K562 (cell line): ENCODE measurements at regions not wholly inside any gene's neighbourhood (a gene's known extent, or its start where the extent isn't known, plus 50 kb on each side); places are given as distances from the start of the nearest gene placed in this dataset.

Experiments
- ATAC-seq: fragments of 200-7000 bp; cut with Tn5 transposase; 3 replicates; pipeline ENCODE4 v1.9.1; 2020; ENCODE audit warnings: moderate library complexity
- BruUV-seq: library from RNA; stranded (reverse); fragments of 400-500 nt; replicated peaks from 2 replicates; lab custom pipeline; 2021; lab: Mats Ljungman, UMichigan
- CTCF ChIA-PET: fragments of 300-600 bp; formaldehyde crosslinking; extraction: SDS; loops from one replicate; lab custom pipeline; 2021; ENCODE audit warnings: low intra/inter-chr PET ratio; lab: Yijun Ruan, JAX
- POLR2A ChIA-PET: fragments of 300-600, 350-650 bp; sonication (Branson Sonifier 250); formaldehyde crosslinking; extraction: SDS; loops from one replicate; lab custom pipeline; 2021; ENCODE audit warnings: antibody characterized with exemption, inconsistent platforms; lab: Yijun Ruan, JAX
- DNase-seq, 4 experiments: peaks; one replicate each; pipeline versions ENCODE4 v3.0.0 to v3.0.0-alpha.2; 2011 to 2018; ENCODE audit warnings: low spot score in 3 of 4, mixed read lengths in 3 of 4; ENCODE audit errors: extremely low read depth in 1 of 4
- FAIRE-seq: peaks from 2 replicates; lab custom pipeline; 2011; peaks lifted over from hg19 to GRCh38; lab: Jason Lieb, UNC
- H2AFZ ChIP-seq: 2 replicates; pipeline ENCODE4 v1.6.0; 2011; ENCODE audit warnings: low read depth, low read length, control low read depth, inconsistent platforms
- H3K27ac ChIP-seq: fragments of 200-600 bp; 3 replicates; pipeline ENCODE4 v1.8.0; 2011; ENCODE audit warnings: low read depth, mild to moderate bottlenecking, control low read depth, inconsistent platforms, low read length, moderate library complexity, mixed read lengths; ENCODE audit errors: extremely low read depth
- H3K27me3 ChIP-seq, 2 experiments: fragments of 300-600 bp in 1 of 2; 2 replicates in 1 of 2; 3 replicates in 1 of 2; pipeline versions ENCODE4 v1.6.0 to v1.8.0; 2011; ENCODE audit warnings: inconsistent platforms in 2 of 2, low read length in 2 of 2, mild to moderate bottlenecking in 1 of 2, mixed read lengths in 1 of 2, moderate library complexity in 1 of 2; ENCODE audit not compliant: control insufficient read depth in 2 of 2, insufficient read depth in 2 of 2
- H3K36me3 ChIP-seq: fragments of 300-600 bp; 3 replicates; pipeline ENCODE4 v1.8.0; 2011; ENCODE audit warnings: mild to moderate bottlenecking, low read length, inconsistent platforms; ENCODE audit not compliant: control insufficient read depth, insufficient read depth
- H3K4me1 ChIP-seq, 2 experiments: fragments of 200-600 bp in 1 of 2; replicated peaks in 1 of 2; 2 replicates in 1 of 2; 3 replicates in 1 of 2; pipeline versions ENCODE4 v1.5.1 to v1.8.0; 2011; ENCODE audit warnings: inconsistent platforms in 2 of 2, low read length in 2 of 2, mild to moderate bottlenecking in 1 of 2, mixed read lengths in 1 of 2, moderate library complexity in 1 of 2; ENCODE audit not compliant: control insufficient read depth in 2 of 2, insufficient read depth in 2 of 2
- H3K4me2 ChIP-seq: 2 replicates; pipeline ENCODE4 v1.6.1; 2011; ENCODE audit warnings: low read length, control low read depth, inconsistent platforms, mixed read lengths; ENCODE audit not compliant: insufficient read depth
- H3K4me3 ChIP-seq: fragments of 200-600 bp; sonication (generic), shearing (Covaris generic); 2 replicates; pipeline ENCODE4 v1.5.1; 2016; ENCODE audit warnings: control low read depth, inconsistent platforms
- H3K79me2 ChIP-seq: fragments of 200-600 bp; 3 replicates; pipeline ENCODE4 v1.8.0; 2011; ENCODE audit warnings: low read length, inconsistent platforms; ENCODE audit not compliant: control insufficient read depth, insufficient read depth
- H3K9ac ChIP-seq, 2 experiments: 2 replicates each; pipeline versions ENCODE4 v1.6.0 to v1.6.1; 2011; ENCODE audit warnings: low read depth in 2 of 2, low read length in 2 of 2, control low read depth in 1 of 2, inconsistent platforms in 1 of 2, mild to moderate bottlenecking in 1 of 2, mixed read lengths in 1 of 2; ENCODE audit not compliant: insufficient read depth in 1 of 2
- H3K9me1 ChIP-seq: one replicate; pipeline ENCODE4 v1.6.0; 2011; ENCODE audit warnings: inconsistent platforms, mild to moderate bottlenecking, low read length, moderate library complexity; ENCODE audit not compliant: control insufficient read depth, insufficient read depth
- H3K9me3 ChIP-seq: replicated peaks from 2 replicates; pipeline ENCODE4 v1.5.1; 2011; ENCODE audit warnings: low read depth, low read length, inconsistent platforms; ENCODE audit not compliant: control insufficient read depth, insufficient read depth
- H4K20me1 ChIP-seq: replicated peaks from 2 replicates; pipeline ENCODE4 v1.6.1; 2011; ENCODE audit warnings: low read length, inconsistent platforms, mixed read lengths; ENCODE audit not compliant: control insufficient read depth, insufficient read depth
- ASH1L ChIP-seq: fragments of 450-650 bp; IDR thresholded peaks from 2 replicates; pipeline ENCODE4 v1.6.1; 2018; ENCODE audit warnings: borderline replicate concordance, mild to moderate bottlenecking, low read depth; ENCODE audit not compliant: partially characterized antibody
- ATF2 ChIP-seq: sonication (generic); formaldehyde crosslinking; IDR thresholded peaks from 2 replicates; pipeline ENCODE4 v1.8.1; 2022; ENCODE audit warnings: missing genetic modification reagents
- BRCA1 ChIP-seq, 2 experiments: fragments of 450-650 bp in 1 of 2; sonication (generic) in 1 of 2; formaldehyde crosslinking in 1 of 2; IDR thresholded peaks; 2 replicates each; pipeline versions ENCODE4 v1.5.0 to v1.6.1; 2017 to 2020; ENCODE audit warnings: mild to moderate bottlenecking in 1 of 2, missing genetic modification reagents in 1 of 2
- DMBX1 ChIP-seq: fragments of 250-450 bp; sonication (Bioruptor Pico); IDR thresholded peaks from 2 replicates; pipeline ENCODE4 v1.8.0; 2022; ENCODE audit warnings: inconsistent platforms, mild to moderate bottlenecking, moderate library complexity, borderline replicate concordance
- ELF1 ChIP-seq: fragments of 200-800 bp; sonication (Bioruptor generic); IDR thresholded peaks from 2 replicates; pipeline ENCODE4 v1.6.1; 2016; ENCODE audit warnings: missing genetic modification characterization, missing compliant biosample characterization
- SNRNP70 ChIP-seq: fragments of 200-400 bp; formaldehyde crosslinking; optimal IDR thresholded peaks from 2 replicates; pipeline ENCODE3; 2017; ENCODE audit warnings: low read depth, low read length
- SRSF9 ChIP-seq: fragments of 200-400 bp; formaldehyde crosslinking; IDR thresholded peaks from 2 replicates; pipeline ENCODE4 v1.6.1; 2017; ENCODE audit warnings: low read depth, low read length, borderline replicate concordance
- WGBS: fragments of 100-300 bp; shearing (Covaris generic); methylation state at CpG from one replicate; pipeline ENCODE4 v1.1.6; 2016; ENCODE audit warnings: low coverage, mixed read lengths; ENCODE audit not compliant: insufficient coverage; ENCODE audit errors: missing lambda C conversion rate; 5-methylcytosine and 5-hydroxymethylcytosine counted together
- in situ Hi-C: fragments of 300-500 bp; cut with MboI; formaldehyde crosslinking; loops from 4 replicates; pipeline ENCODE4 v1.15.0; 2018; ENCODE audit warnings: inconsistent platforms, mixed read lengths
- intact Hi-C: fragments of 100-400 bp; cut with micrococcal nuclease; formaldehyde crosslinking; loops from 2 replicates; pipeline ENCODE4 v1.14.2; 2022

- WGBS, result under 1% methylated on average over 18 of the region's 18 CpGs
- Histone ChIP-seq H3K4me1 (no peaks in the 10 kb centered on the region), H4K20me1 (no peaks in the 10 kb centered on the region), H2AFZ (no peak overlapping the region), H3K36me3 (no peaks in the 10 kb centered on the region), H3K9me3 (no peaks in the 10 kb centered on the region; the same call in 1 of the 2 replicates), H3K27ac (no peak overlapping the region)
- in situ Hi-C loops, result no loop called here
- CTCF ChIA-PET, result no interaction called here
- TF ChIP-seq SNRNP70 (no peak), ATF2 (CRISPR knock-in tag) (no peak), DMBX1 (no peak), ELF1 (tag) (0 out of 2 replicates have a peak, but pooled peaks have one; percentile 24), SRSF9 (no peak), ASH1L (no peak), BRCA1 (IDR thresholded peaks at IDR 0.05) (no peak), BRCA1 (CRISPR knock-in tag; IDR thresholded peaks at IDR 0.05) (no peak)
- TF ChIP-seq, all 486 proteins: peak for 1
- H3K9ac ChIP-seq, result no peak overlapping the region
- no peak for FAIRE-seq
- no peak for ATAC-seq
- H3K9me1 ChIP-seq, result no peaks in the 10 kb centered on the region
- H3K27me3 ChIP-seq, result peaks cover 22 to 58% of the 10 kb centered on the region in 2 experiments
- H3K4me2 ChIP-seq, result no peak overlapping the region
- DNase-seq, result no peak
- H3K4me3 ChIP-seq, result no peak overlapping the region
- intact Hi-C loops, result no loop called here
- no peaks in the 10 kb centered on the region for H3K79me2 ChIP-seq
- POLR2A ChIA-PET, result interaction anchor here (0.7 to 2.3 kb wide), 2 partner anchors 7 to 662 kb away, joined by 3 to 6 read pairs; no protein-coding TSS in a partner anchor
- BruUV-seq, result no TSS peak
These were observed 108.7 kb downstream of the ERMARD start for GRCh38 chr6:169859978-169860703.
